H1 (cell line): ENCODE measurements at regions not wholly inside any gene's neighbourhood (a gene's known extent, or its start where the extent isn't known, plus 50 kb on each side); places are given as distances from the start of the nearest gene placed in this dataset.

ENCODE experiments used
- CTCF ChIA-PET: fragments of 300-600 bp; sonication (Branson Sonifier 250); formaldehyde crosslinking; loops from one replicate; lab custom pipeline; 2021; ENCODE audit not compliant: partially characterized antibody; lab: Charles Lee
- POLR2A ChIA-PET: fragments of 300-600 bp; sonication (Branson Sonifier 250); formaldehyde crosslinking; loops from one replicate; lab custom pipeline; 2021; ENCODE audit warnings: inconsistent platforms; ENCODE audit not compliant: partially characterized antibody; lab: Charles Lee
- DNase-seq, 2 experiments: peaks; one replicate each; pipeline versions ENCODE4 v3.0.0 to v3.0.0-alpha.2; 2010 to 2022; ENCODE audit warnings: low spot score in 2 of 2, low read depth in 1 of 2, mixed read lengths in 1 of 2
- FAIRE-seq: peaks from 2 replicates; lab custom pipeline; 2011; peaks lifted over from hg19 to GRCh38; lab: Jason Lieb, UNC
- H2AFZ ChIP-seq: 2 replicates; pipeline ENCODE4 v1.8.1; 2012; ENCODE audit warnings: low read length, inconsistent platforms
- H2AK5ac ChIP-seq: 2 replicates; pipeline ENCODE4 v1.6.1; 2013; ENCODE audit warnings: low read depth, low read length
- H2BK120ac ChIP-seq: replicated peaks from 2 replicates; pipeline ENCODE3; 2013; ENCODE audit warnings: low read depth, low read length, inconsistent platforms
- H2BK12ac ChIP-seq: 2 replicates; pipeline ENCODE4 v1.6.1; 2013; ENCODE audit warnings: low read depth, low read length
- H2BK15ac ChIP-seq: 2 replicates; pipeline ENCODE4 v1.6.1; 2013; ENCODE audit warnings: low read length
- H2BK20ac ChIP-seq: 2 replicates; pipeline ENCODE4 v1.6.1; 2013; ENCODE audit warnings: low read length
- H2BK5ac ChIP-seq: 2 replicates; pipeline ENCODE4 v1.6.1; 2013; ENCODE audit warnings: low read depth, low read length
- H3K14ac ChIP-seq: 2 replicates; pipeline ENCODE4 v1.6.1; 2013; ENCODE audit warnings: inconsistent platforms; ENCODE audit not compliant: insufficient read length
- H3K18ac ChIP-seq: 2 replicates; pipeline ENCODE4 v1.6.1; 2013; ENCODE audit warnings: low read length; ENCODE audit errors: extremely low read depth
- H3K23ac ChIP-seq: 2 replicates; pipeline ENCODE4 v1.6.1; 2013; ENCODE audit warnings: inconsistent platforms; ENCODE audit not compliant: insufficient read length
- H3K23me2 ChIP-seq: 2 replicates; pipeline ENCODE4 v1.6.1; 2013; ENCODE audit warnings: low read depth, low read length
- H3K27ac ChIP-seq: 2 replicates; pipeline ENCODE4 v1.6.1; 2011; ENCODE audit warnings: low read depth, low read length, inconsistent platforms
- H3K27me3 ChIP-seq, 4 experiments: replicated peaks in 1 of 4; 1 replicate in 1 of 4; 2 replicates in 3 of 4; pipeline versions ENCODE4 v1.6.1 to v1.8.1; 2011 to 2013; ENCODE audit warnings: low read length in 3 of 4, mild to moderate bottlenecking in 3 of 4, inconsistent platforms in 2 of 4, mixed read lengths in 2 of 4, moderate library complexity in 1 of 4; ENCODE audit not compliant: control insufficient read depth in 3 of 4, insufficient read depth in 3 of 4; ENCODE audit errors: extremely low read depth in 1 of 4
- H3K36me3 ChIP-seq, 4 experiments: 2 replicates each; pipeline versions ENCODE4 v1.6.1 to v1.8.1; 2011 to 2013; ENCODE audit warnings: mild to moderate bottlenecking in 4 of 4, low read length in 3 of 4, moderate library complexity in 2 of 4, control low read depth in 1 of 4, inconsistent platforms in 1 of 4; ENCODE audit not compliant: insufficient read depth in 4 of 4, control insufficient read depth in 2 of 4
- H3K4ac ChIP-seq: replicated peaks from 2 replicates; pipeline ENCODE3; 2013; ENCODE audit warnings: low read length, low read depth, mixed read lengths, inconsistent platforms; ENCODE audit not compliant: insufficient read length
- H3K4me1 ChIP-seq, 4 experiments: replicated peaks in 1 of 4; 1 replicate in 1 of 4; 2 replicates in 3 of 4; pipeline versions ENCODE4 v1.6.1 to v1.8.1; 2011 to 2013; ENCODE audit warnings: low read length in 3 of 4, inconsistent platforms in 2 of 4, mixed read lengths in 1 of 4; ENCODE audit not compliant: insufficient read depth in 4 of 4, control insufficient read depth in 3 of 4
- H3K4me2 ChIP-seq, 2 experiments: 2 replicates each; pipeline versions ENCODE4 v1.6.1 to v1.8.1; 2011 to 2013; ENCODE audit warnings: low read depth in 2 of 2, low read length in 2 of 2, control low read depth in 1 of 2, inconsistent platforms in 1 of 2, mild to moderate bottlenecking in 1 of 2; ENCODE audit not compliant: insufficient read depth in 1 of 2
- H3K4me3 ChIP-seq, 4 experiments: fragments of 200-600, 300-600 bp in 1 of 4; sonication (generic), shearing (Covaris generic), sonication (Bioruptor Twin) in 1 of 4; 2 replicates each; pipeline versions ENCODE4 v1.5.1 to v1.8.1; 2011 to 2016; ENCODE audit warnings: low read length in 4 of 4, low read depth in 3 of 4, control low read depth in 2 of 4, inconsistent platforms in 2 of 4, mild to moderate bottlenecking in 2 of 4, mixed read lengths in 1 of 4, moderate library complexity in 1 of 4; ENCODE audit not compliant: insufficient read depth in 2 of 4; ENCODE audit errors: extremely low read depth in 1 of 4
- H3K56ac ChIP-seq: replicated peaks from 2 replicates; pipeline ENCODE3; 2013; ENCODE audit warnings: low read depth, mild to moderate bottlenecking, mixed read lengths, low read length, inconsistent platforms; ENCODE audit not compliant: insufficient read length
- H3K79me1 ChIP-seq: 2 replicates; pipeline ENCODE4 v1.6.1; 2013; ENCODE audit warnings: low read depth, low read length, control low read depth
- H3K79me2 ChIP-seq, 2 experiments: 2 replicates each; pipeline versions ENCODE4 v1.6.1 to v1.8.1; 2012 to 2013; ENCODE audit warnings: low read length in 2 of 2, mild to moderate bottlenecking in 2 of 2, inconsistent platforms in 1 of 2; ENCODE audit not compliant: insufficient read depth in 2 of 2, control insufficient read depth in 1 of 2
- H3K9ac ChIP-seq, 4 experiments: replicated peaks in 1 of 4; 1 replicate in 1 of 4; 2 replicates in 3 of 4; pipeline versions ENCODE4 v1.6.1 to v1.8.1; 2011 to 2013; ENCODE audit warnings: low read depth in 3 of 4, low read length in 3 of 4, control low read depth in 2 of 4, mild to moderate bottlenecking in 2 of 4, moderate library complexity in 2 of 4, inconsistent platforms in 1 of 4; ENCODE audit errors: extremely low read depth in 1 of 4
- H3K9me3 ChIP-seq, 2 experiments: 2 replicates each; pipeline versions ENCODE4 v1.6.1 to v1.8.1; 2012 to 2013; ENCODE audit warnings: mild to moderate bottlenecking in 2 of 2, moderate library complexity in 2 of 2, control low read depth in 1 of 2, inconsistent platforms in 1 of 2, low read depth in 1 of 2, low read length in 1 of 2, mixed read lengths in 1 of 2; ENCODE audit not compliant: insufficient read depth in 2 of 2
- H4K20me1 ChIP-seq, 2 experiments: replicated peaks in 1 of 2; 2 replicates each; pipeline versions ENCODE3 to v1.8.1; 2011 to 2013; ENCODE audit warnings: inconsistent platforms in 2 of 2, low read length in 2 of 2, mild to moderate bottlenecking in 1 of 2; ENCODE audit not compliant: insufficient read depth in 2 of 2, control insufficient read depth in 1 of 2
- H4K5ac ChIP-seq: 2 replicates; pipeline ENCODE4 v1.6.1; 2013; ENCODE audit warnings: low read length, low read depth, mixed read lengths, inconsistent platforms; ENCODE audit not compliant: insufficient read length
- H4K8ac ChIP-seq: 2 replicates; pipeline ENCODE4 v1.8.0; 2013; ENCODE audit warnings: mild to moderate bottlenecking, moderate library complexity, low read length, inconsistent platforms; ENCODE audit not compliant: insufficient read depth; ENCODE audit errors: extremely low read depth
- H4K91ac ChIP-seq: replicated peaks from 2 replicates; pipeline ENCODE3; 2013; ENCODE audit warnings: low read length, mixed read lengths, inconsistent platforms; ENCODE audit not compliant: insufficient read length
- EP300 ChIP-seq, 2 experiments: IDR thresholded peaks; 1 replicate in 1 of 2; 2 replicates in 1 of 2; pipeline ENCODE4 v1.6.1; 2011 to 2012; ENCODE audit warnings: low read depth in 2 of 2, low read length in 2 of 2, mild to moderate bottlenecking in 2 of 2, borderline replicate concordance in 1 of 2, inconsistent platforms in 1 of 2, moderate library complexity in 1 of 2
- WGBS, 2 experiments: shearing (Covaris generic) in 1 of 2; methylation state at CpG; one replicate each; pipeline versions ENCODE4 v1.1.6 to v1.1.7; 2013 to 2015; ENCODE audit warnings: low lambda C conversion rate in 2 of 2, mixed read lengths in 2 of 2, inconsistent platforms in 1 of 2, low coverage in 1 of 2, missing lambda C conversion rate in 1 of 2; ENCODE audit not compliant: insufficient replicate concordance in 2 of 2, insufficient coverage in 1 of 2, insufficient read length in 1 of 2; ENCODE audit errors: extremely low coverage in 1 of 2, missing lambda C conversion rate in 1 of 2; 5-methylcytosine and 5-hydroxymethylcytosine counted together

DNA sequence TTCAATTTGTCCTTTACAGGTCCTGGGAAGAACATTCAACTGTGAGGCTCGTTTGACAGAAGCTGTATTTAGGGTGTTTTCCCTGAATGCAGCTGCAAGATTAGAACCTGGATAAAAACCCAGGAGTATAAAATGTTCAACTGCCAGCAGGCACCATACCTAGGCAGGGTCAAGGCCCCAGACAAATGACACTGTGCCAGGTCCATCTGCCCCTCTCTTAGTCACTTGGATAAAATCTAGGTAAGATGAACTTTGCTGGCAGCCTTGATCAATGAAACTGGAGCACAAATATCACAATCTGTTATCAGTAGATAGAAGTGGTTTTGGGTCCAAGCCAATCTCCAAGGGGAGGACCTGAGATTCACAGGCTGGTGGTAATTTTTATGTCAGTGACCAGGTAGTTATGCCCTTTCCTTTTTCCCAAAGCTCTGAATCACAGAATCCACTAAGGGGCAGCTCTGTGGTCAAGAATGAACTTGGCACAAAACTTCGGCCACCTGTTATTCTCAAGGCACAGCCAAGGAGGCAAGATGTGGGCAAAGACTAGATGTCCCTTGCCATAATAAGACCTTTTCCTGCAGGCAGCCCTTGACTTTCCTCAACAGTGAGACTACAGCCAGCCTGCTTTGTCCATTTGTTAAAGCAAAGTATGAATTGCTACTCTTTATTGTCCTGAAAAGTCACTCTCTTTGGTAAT lies 501.0 kb downstream of the PPARGC1A start:
- H3K4ac ChIP-seq, result no peak overlapping the region
- no peak overlapping the region for H2BK5ac ChIP-seq
- H3K9me3 ChIP-seq, result no peaks in the 10 kb centered on the region
- CTCF ChIA-PET, result interaction anchor here (1.0 kb wide), 1 partner anchor 578 kb away, joined by 4 read pairs; no protein-coding TSS in a partner anchor
- no peaks in the 10 kb centered on the region for H4K20me1 ChIP-seq
- H3K56ac ChIP-seq, result no peak overlapping the region
- H3K27me3 ChIP-seq, result no peaks in the 10 kb centered on the region
- H4K5ac ChIP-seq, result no peak overlapping the region
- DNase-seq (no peak), FAIRE-seq (no peak)
- H3K27ac ChIP-seq, result no peak overlapping the region
- H2BK15ac ChIP-seq, result no peak overlapping the region
- H3K23me2 ChIP-seq, result no peaks in the 10 kb centered on the region
- no peak overlapping the region for H3K4me3 ChIP-seq
- H2BK120ac ChIP-seq, result no peak overlapping the region
- 87% methylated on average over 2 of the region's 2 CpGs; no CpG with 5 or more reads in 1 of the 2 experiments for WGBS, 2 experiments
- no peak overlapping the region for H3K4me2 ChIP-seq
- no peak overlapping the region for H2BK12ac ChIP-seq
- no peak overlapping the region for H4K91ac ChIP-seq
- H2AFZ ChIP-seq, result no peak overlapping the region
- no peaks in the 10 kb centered on the region for H3K79me1 ChIP-seq
- no peak overlapping the region for H3K23ac ChIP-seq
- H3K9ac ChIP-seq, result no peak overlapping the region
- no peak overlapping the region for H2AK5ac ChIP-seq
- no peaks in the 10 kb centered on the region for H3K36me3 ChIP-seq
- no peaks in the 10 kb centered on the region for H3K4me1 ChIP-seq
- no peak overlapping the region for H3K14ac ChIP-seq
- POLR2A ChIA-PET, result no interaction called here
- no peak overlapping the region for H3K18ac ChIP-seq
- no peak overlapping the region for H4K8ac ChIP-seq
- H3K79me2 ChIP-seq, result no peaks in the 10 kb centered on the region
- no peak overlapping the region for H2BK20ac ChIP-seq
- TF ChIP-seq EP300 (IDR thresholded peaks at IDR 0.05; ENCODE audit: borderline replicate concordance in 1 of 2, low read depth in 2 of 2, low read length in 2 of 2), result no peak
